OCI-LY3 (cell line): ENCODE measurements at regions not wholly inside any gene's neighbourhood (a gene's known extent, or its start where the extent isn't known, plus 50 kb on each side); places are given as distances from the start of the nearest gene placed in this dataset.

Source experiments
- EZH2phosphoT487 ChIP-seq: fragments of 200-600 bp; shearing (Covaris generic); IDR thresholded peaks from 2 replicates; pipeline ENCODE4 v1.6.1; 2018; ENCODE audit warnings: antibody characterized with exemption, mixed run types, low read depth
- TF ChIP-seq, protein P1 (sequence below): fragments of 200-600, 300-600 bp; sonication (generic); IDR thresholded peaks from 2 replicates; pipeline ENCODE4 v1.5.1; 2014; ENCODE audit warnings: antibody characterized with exemption, low read length, low read depth

DNA sequence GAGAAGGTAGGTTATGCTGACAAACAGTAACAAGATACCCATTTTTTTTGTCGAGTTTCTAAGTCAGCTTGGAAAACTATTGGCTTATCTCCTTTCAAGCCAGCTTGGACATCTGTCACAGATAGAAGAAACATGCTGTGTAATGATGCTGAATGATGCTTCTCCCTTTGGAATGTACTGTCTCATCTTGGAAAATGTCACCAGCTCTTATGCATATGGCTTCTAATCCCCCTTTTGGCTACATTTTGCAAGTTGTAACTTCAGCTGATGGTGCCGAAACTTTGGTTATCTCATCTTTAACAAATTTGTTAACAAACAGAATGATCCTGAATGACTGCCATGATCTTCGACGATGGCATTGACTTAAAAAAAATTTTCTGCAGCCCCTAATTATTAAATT, 68.8 kb upstream of the ST6GALNAC3 start:
- TF ChIP-seq, protein P1, sequence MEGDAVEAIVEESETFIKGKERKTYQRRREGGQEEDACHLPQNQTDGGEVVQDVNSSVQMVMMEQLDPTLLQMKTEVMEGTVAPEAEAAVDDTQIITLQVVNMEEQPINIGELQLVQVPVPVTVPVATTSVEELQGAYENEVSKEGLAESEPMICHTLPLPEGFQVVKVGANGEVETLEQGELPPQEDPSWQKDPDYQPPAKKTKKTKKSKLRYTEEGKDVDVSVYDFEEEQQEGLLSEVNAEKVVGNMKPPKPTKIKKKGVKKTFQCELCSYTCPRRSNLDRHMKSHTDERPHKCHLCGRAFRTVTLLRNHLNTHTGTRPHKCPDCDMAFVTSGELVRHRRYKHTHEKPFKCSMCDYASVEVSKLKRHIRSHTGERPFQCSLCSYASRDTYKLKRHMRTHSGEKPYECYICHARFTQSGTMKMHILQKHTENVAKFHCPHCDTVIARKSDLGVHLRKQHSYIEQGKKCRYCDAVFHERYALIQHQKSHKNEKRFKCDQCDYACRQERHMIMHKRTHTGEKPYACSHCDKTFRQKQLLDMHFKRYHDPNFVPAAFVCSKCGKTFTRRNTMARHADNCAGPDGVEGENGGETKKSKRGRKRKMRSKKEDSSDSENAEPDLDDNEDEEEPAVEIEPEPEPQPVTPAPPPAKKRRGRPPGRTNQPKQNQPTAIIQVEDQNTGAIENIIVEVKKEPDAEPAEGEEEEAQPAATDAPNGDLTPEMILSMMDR: no peak
- no peak for TF ChIP-seq EZH2phosphoT487
